ENCODE measurements at regions not wholly inside any gene's neighbourhood (a gene's known extent, or its start where the extent isn't known, plus 50 kb on each side); places are given as distances from the start of the nearest gene placed in this dataset.
"Not testable (repeated sequence)": the region's sequence is repeated elsewhere in the genome, so short reads cannot be mapped to it uniquely, and the experiment has no call there.

- not testable (repeated sequence) for DNase-seq (ENCODE audit: low read depth)
- H3K4me3 ChIP-seq (ENCODE audit: low read depth, low read length), result peak overlapping the region; percentile 24
Observed at GRCh38 chr15:23225756-23226729, 89.4 kb upstream of the GOLGA6L1 start.

DNA sequence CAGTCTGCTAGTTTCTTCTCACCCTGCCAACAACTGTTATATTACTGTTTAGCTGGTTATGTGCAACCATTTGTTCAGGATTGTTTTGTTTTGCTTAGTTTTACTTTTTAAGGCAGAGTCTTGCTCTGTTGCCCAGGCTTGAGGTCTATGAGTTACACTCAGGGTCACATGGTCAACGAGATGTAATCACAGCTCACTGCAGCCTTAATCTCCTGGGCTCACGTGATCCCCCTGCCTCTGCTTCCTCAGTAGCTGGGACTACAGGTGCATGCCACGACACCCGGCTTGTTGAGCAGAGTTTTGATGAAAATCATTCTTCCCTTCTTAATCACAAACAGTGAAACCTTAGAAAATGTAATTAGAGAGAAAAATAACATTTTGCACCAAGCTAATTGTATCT is 72.8 kb upstream of the GOLGA6L1 start:
- H3K4me3 ChIP-seq (ENCODE audit: low read depth, low read length), result not testable (repeated sequence)
- DNase-seq (ENCODE audit: low read depth), result peak; percentile 56

DNA sequence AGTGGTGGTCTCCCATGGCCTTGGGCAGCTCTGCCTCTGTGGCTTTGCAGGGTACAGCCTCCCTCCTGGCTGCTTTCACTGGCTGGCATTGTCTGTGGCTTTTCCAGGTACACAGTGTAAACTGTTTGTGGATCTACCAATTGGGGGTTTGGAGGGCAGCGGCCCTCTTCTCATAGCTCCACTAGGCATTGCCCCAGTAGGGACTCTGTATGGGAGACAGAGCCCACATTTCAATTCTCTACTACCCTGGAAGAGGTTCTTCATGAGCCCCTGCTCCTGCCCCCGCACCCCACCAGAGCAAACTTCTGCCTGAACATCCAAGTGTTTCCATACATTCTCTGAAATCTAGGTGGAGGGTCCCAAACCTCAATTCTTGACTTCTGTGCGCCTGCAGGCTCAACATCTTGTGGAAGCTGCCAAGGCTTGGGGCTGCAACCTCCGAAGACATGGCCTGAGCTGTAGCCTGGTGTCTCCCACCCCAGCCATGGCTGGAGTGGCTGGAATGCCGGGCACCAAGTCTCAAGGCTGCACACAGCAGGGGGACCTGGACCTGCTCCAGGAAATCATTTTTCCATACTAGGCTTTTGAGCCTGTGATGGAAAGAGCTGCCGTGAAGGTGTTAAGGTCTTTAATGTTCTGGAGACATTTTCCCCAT is 63.3 kb upstream of the GOLGA6L1 start:
- H3K4me3 ChIP-seq (ENCODE audit: low read depth, low read length); DNase-seq (ENCODE audit: low read depth): not testable (repeated sequence)

DNA sequence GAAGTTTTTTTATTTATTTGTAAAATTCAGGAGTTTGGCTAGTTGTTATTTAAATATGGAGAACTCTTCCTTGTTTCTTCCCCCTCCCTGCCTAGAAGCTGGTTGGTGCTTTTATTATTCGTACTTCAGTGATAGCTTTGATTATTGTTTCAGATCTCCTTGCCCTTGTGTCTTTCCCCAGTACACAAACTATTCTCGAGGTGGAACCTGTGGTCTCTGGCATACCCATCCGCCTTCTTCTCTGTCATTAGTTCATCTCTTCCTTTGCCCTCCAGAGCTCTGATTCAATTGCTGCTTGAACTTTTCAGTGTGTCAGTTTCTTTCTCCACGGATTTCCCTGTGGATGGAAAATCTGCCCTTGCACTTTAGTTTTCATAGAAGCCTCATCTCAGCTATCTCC is 61.8 kb upstream of the GOLGA6L1 start:
- not testable (repeated sequence) for H3K4me3 ChIP-seq (ENCODE audit: low read depth, low read length); DNase-seq (ENCODE audit: low read depth)

- not testable (repeated sequence) for DNase-seq (ENCODE audit: low read depth); H3K4me3 ChIP-seq (ENCODE audit: low read depth, low read length)
Observed at GRCh38 chr15:23192313-23192712, 55.7 kb upstream of the GOLGA6L1 start.
